ENCODE measurements at regions not wholly inside any gene's neighbourhood (a gene's known extent, or its start where the extent isn't known, plus 50 kb on each side); places are given as distances from the start of the nearest gene placed in this dataset.

DNA sequence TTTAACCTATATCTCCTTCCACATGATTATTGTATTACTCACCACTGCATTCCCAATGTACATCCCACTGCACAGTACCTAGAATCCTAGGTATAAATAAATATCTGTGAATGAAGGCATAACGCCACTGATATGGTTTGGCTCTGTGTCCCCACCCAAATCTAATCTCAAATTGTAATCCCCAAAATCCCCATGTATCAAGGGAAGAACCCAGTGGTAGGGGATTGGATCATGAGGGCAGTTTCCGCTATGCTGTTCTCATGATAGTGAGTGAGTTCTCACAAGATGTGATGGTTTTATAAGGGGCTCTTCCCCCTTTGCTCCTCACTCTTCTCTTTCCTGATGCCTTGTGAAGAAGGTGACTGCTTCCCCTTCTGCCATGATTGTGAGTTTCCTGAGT lies 599.0 kb upstream of the ADGRL2 start:
- H3K9me3 ChIP-seq (ENCODE audit: low read depth, low read length, poor library complexity, severe bottlenecking) = no peaks in the 10 kb centered on the region
- no peak overlapping the region for H3K27ac ChIP-seq (ENCODE audit: low read depth, low read length, poor library complexity, severe bottlenecking)
- H3K36me3 ChIP-seq (ENCODE audit: insufficient read depth, low read length, poor library complexity, severe bottlenecking) = no peaks in the 10 kb centered on the region
- peaks cover 20% of the 10 kb centered on the region for H3K4me1 ChIP-seq (ENCODE audit: insufficient read depth, low read length, poor library complexity, severe bottlenecking)
- intact Hi-C loops (cut with micrococcal nuclease; ENCODE audit: unreplicated experiment) = no loop called here
- no peak for DNase-seq (ENCODE audit: low spot score)
- no peak for TF ChIP-seq EZH2 (IDR thresholded peaks at IDR 0.05; ENCODE audit: borderline replicate concordance, low read depth, low read length, poor library complexity, severe bottlenecking)
- TF ChIP-seq, protein P1, sequence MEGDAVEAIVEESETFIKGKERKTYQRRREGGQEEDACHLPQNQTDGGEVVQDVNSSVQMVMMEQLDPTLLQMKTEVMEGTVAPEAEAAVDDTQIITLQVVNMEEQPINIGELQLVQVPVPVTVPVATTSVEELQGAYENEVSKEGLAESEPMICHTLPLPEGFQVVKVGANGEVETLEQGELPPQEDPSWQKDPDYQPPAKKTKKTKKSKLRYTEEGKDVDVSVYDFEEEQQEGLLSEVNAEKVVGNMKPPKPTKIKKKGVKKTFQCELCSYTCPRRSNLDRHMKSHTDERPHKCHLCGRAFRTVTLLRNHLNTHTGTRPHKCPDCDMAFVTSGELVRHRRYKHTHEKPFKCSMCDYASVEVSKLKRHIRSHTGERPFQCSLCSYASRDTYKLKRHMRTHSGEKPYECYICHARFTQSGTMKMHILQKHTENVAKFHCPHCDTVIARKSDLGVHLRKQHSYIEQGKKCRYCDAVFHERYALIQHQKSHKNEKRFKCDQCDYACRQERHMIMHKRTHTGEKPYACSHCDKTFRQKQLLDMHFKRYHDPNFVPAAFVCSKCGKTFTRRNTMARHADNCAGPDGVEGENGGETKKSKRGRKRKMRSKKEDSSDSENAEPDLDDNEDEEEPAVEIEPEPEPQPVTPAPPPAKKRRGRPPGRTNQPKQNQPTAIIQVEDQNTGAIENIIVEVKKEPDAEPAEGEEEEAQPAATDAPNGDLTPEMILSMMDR (conservative IDR thresholded peaks at IDR 0.05; ENCODE audit: low read depth, low read length) = no peak
- no TSS peak for BruUV-seq (replicated peaks)
- POLR2A ChIA-PET (ENCODE audit: low non-redundant PET) = no interaction called here
- no peak overlapping the region for H3K4me3 ChIP-seq (ENCODE audit: low read depth, low read length, poor library complexity, severe bottlenecking)
- H3K27me3 ChIP-seq (replicated peaks; ENCODE audit: insufficient read depth, low read depth, low read length, poor library complexity) = no peaks in the 10 kb centered on the region
- CTCF ChIA-PET = no interaction called here

DNA sequence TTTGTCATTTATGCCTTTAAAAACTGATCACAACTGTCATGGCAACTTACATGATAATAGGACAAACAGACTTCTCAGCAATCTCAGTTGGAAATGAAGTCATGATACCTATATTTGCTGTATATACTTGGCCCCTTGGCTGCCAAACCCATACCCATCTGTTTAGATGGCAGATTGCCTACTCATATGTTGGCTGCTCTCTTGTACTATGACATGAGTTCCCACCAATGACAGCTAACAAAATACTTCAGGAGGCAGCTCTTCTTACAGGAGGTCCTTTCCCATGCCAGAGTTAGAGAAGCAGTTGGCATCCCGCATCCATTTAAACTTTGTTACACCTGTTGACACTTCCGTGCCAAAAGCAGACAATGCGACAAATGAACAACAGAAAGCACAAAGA lies 603.1 kb upstream of the ADGRL2 start:
- CTCF ChIA-PET = no interaction called here
- intact Hi-C loops (cut with micrococcal nuclease; ENCODE audit: unreplicated experiment) = no loop called here
- POLR2A ChIA-PET (ENCODE audit: low non-redundant PET) = no interaction called here

DNA sequence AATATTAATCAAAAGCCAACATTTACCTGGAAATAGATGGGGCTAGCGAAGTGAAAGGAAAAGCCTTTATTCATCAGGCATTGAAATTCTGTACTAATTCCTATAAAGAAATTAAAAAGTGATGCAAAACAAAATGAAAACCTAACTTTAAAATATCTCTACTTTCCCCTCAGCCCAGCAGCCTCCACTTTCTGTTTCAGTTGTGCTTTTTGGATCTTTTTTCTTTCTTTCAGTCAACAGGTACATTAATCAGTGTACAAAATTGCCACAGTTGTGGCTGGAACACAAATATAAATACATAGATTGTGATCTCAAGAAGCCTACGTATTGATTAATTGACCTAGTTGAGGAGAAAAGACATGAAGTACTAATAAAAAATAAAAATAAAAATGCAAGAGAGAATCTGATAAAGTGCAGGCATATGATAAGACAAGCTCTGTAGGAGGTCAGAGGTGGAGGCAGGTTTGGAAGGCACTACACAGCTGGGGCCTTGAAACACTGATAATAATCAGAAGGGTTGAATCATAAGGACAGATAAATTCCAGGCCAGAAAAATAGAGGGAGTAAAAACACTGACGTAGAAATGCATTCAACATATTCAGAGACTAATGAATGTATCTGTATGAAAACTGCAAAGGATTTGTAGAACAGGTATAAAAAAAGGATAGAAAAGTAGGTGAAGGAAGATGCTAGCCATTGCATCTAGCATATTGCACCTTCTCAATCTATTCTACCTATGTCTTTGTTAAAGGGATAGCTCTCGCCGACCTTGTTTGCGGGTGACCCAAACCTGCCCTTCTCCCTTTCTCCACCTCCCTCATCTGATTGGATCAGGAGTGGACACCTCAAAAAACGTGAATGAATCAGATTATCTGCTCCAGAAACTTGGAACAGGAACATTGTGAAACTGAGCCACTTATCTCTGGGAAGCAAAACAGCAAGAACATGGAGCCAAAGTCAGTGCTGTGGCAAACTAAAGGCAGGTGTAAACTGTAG lies 607.8 kb upstream of the ADGRL2 start:
- H3K27me3 ChIP-seq (replicated peaks; ENCODE audit: insufficient read depth, low read depth, low read length, poor library complexity) = no peaks in the 10 kb centered on the region
- no peak for TF ChIP-seq EZH2 (IDR thresholded peaks at IDR 0.05; ENCODE audit: borderline replicate concordance, low read depth, low read length, poor library complexity, severe bottlenecking)
- TF ChIP-seq, protein P1 (conservative IDR thresholded peaks at IDR 0.05; ENCODE audit: low read depth, low read length) = no peak
- intact Hi-C loops (cut with micrococcal nuclease; ENCODE audit: unreplicated experiment) = no loop called here
- DNase-seq (ENCODE audit: low spot score) = no peak
- no peak overlapping the region for H3K4me3 ChIP-seq (ENCODE audit: low read depth, low read length, poor library complexity, severe bottlenecking)
- no TSS peak for BruUV-seq (replicated peaks)
- H3K9me3 ChIP-seq (ENCODE audit: low read depth, low read length, poor library complexity, severe bottlenecking) = no peaks in the 10 kb centered on the region
- ChIA-PET CTCF (no interaction called here), POLR2A (ENCODE audit: low non-redundant PET) (no interaction called here)
- H3K36me3 ChIP-seq (ENCODE audit: insufficient read depth, low read length, poor library complexity, severe bottlenecking) = no peaks in the 10 kb centered on the region
- H3K27ac ChIP-seq (ENCODE audit: low read depth, low read length, poor library complexity, severe bottlenecking) = no peak overlapping the region
- H3K4me1 ChIP-seq (ENCODE audit: insufficient read depth, low read length, poor library complexity, severe bottlenecking) = peaks cover 12% of the 10 kb centered on the region

More for the DNA sequence above, 603.1 kb upstream of the ADGRL2 start:
- no peaks in the 10 kb centered on the region for H3K27me3 ChIP-seq (replicated peaks; ENCODE audit: insufficient read depth, low read depth, low read length, poor library complexity)
- no peaks in the 10 kb centered on the region for H3K9me3 ChIP-seq (ENCODE audit: low read depth, low read length, poor library complexity, severe bottlenecking)
- H3K4me1 ChIP-seq (ENCODE audit: insufficient read depth, low read length, poor library complexity, severe bottlenecking) = no peaks in the 10 kb centered on the region
- no peak for DNase-seq (ENCODE audit: low spot score)
- BruUV-seq (replicated peaks) = no TSS peak
- no peak for TF ChIP-seq EZH2 (IDR thresholded peaks at IDR 0.05; ENCODE audit: borderline replicate concordance, low read depth, low read length, poor library complexity, severe bottlenecking)
- TF ChIP-seq, protein P1 (conservative IDR thresholded peaks at IDR 0.05; ENCODE audit: low read depth, low read length) = no peak
- H3K36me3 ChIP-seq (ENCODE audit: insufficient read depth, low read length, poor library complexity, severe bottlenecking) = no peaks in the 10 kb centered on the region
- H3K4me3 ChIP-seq (ENCODE audit: low read depth, low read length, poor library complexity, severe bottlenecking) = no peak overlapping the region
- no peak overlapping the region for H3K27ac ChIP-seq (ENCODE audit: low read depth, low read length, poor library complexity, severe bottlenecking)

Data from A673 (cell line).